GM21576 (cell line): ENCODE measurements at regions not wholly inside any gene's neighbourhood (a gene's known extent, or its start where the extent isn't known, plus 50 kb on each side); places are given as distances from the start of the nearest gene placed in this dataset.

Source experiments
- ATAC-seq: cut with Tn5 transposase; IDR thresholded peaks from one replicate; pipeline ENCODE4 v1.9.1; 2021; ENCODE audit warnings: mild to moderate bottlenecking, moderate library complexity; ENCODE audit not compliant: unreplicated experiment

DNA sequence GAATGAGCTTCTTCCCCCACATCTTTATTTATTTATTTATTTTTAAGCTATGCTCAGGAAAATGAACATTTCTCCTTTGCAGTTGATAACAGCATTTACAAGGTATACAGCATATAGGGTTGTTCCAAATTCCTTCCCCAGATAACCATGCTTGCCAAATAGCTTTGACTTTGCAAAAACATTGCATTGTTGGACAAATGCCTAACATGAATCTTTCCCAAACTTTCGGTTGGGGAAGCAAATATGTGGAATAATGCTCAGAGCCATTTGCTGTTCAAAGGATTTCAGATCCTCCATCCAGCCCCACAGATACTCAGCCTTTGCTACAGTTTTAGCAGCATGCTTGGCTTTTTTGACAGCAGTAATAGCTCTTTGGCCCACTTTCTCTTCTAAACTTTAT lies 127.2 kb upstream of the AGA start:
- no peak for ATAC-seq

DNA sequence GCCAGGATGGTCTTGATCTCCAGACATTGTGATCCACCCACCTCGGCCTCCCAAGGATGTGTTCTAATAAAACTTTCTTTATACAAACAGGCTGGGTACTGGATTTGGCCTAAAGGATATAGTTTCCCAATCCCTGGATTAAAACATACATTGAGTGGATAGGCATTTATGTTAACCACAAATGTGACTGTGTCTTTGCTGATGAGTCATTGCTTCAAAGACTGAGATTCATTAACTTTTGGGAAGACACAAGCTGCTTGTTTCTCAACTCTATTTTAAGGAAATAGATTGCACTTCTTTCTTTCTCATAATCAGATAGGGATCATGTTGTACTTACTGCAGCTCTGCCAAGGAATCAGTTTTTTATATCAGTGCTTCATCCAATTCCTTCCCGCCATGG lies 131.3 kb upstream of the AGA start:
- no peak for ATAC-seq

DNA sequence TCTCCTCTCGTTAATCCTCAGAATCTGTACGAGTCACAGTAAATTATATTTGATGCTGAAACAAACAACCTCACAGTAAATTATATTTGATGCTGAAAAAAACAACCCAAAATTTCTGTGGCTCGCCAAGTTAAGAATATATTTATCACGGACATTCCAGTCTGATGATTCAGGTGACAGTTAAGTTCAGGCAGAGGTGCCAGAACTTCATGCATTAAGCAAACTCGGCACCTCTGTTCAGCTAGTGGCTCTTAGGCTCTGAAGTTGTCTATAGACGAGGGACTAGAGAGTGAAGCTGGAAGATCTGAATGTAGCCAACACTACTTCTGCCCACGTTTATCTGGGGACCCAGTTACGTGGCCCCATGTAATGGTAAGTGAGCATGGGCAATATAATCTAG lies 132.2 kb upstream of the AGA start:
- no peak for ATAC-seq

DNA sequence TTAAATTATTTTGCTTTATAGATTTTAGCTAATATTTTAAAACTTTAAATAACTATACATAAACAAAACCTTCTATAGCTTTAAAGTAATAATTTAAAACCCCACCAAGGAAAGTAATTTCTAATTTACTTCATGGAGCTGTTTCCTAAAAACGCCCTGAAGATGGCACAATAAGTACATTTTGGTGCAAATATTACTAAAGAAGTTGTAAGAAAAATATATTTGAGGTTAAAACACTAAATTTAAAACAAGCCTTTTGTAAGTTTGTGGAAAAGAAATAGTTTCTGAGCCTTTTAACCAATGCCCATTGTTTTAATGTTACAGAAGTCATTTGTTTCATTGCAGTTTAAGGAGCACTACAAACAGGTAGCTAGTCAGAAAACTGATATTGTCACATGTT lies 137.4 kb upstream of the AGA start:
- ATAC-seq: no peak

DNA sequence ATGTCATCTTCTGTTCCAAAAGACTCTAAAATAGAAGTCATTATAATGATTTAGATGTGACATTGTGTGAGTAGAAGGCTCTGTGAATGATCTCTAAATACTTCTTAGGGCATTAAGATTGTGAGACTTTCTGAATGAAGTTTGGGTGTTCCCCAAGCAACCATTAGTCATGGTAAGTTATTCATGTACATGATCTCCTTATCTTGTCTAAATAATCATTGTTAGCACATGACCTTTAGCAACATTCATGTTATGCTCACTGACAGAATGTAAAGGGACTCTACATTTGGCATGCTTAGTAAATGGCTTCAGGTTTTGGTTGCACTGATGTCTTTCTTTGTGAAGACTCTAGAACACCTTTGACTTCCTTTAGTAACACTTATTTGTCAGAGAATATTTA lies 140.8 kb upstream of the AGA start:
- no peak for ATAC-seq

DNA sequence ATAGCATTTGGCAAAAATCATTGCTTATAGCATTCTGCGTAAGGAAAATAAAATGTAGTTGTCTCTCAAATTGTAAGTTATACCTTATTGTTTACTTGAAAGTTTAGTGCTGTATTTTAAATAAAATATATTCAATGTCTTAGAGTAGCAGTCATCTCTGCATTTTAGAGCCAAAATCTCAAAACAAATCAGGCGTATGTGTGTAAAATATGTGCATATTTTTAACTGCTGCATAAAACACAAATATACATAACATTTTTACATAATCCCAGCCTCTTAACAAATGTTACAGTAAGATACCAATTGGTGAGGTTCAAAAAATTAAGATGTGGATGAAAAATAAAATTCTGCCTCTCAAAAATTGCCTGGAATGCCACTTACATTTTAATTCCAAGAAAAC lies 145.8 kb upstream of the AGA start:
- no peak for ATAC-seq

DNA sequence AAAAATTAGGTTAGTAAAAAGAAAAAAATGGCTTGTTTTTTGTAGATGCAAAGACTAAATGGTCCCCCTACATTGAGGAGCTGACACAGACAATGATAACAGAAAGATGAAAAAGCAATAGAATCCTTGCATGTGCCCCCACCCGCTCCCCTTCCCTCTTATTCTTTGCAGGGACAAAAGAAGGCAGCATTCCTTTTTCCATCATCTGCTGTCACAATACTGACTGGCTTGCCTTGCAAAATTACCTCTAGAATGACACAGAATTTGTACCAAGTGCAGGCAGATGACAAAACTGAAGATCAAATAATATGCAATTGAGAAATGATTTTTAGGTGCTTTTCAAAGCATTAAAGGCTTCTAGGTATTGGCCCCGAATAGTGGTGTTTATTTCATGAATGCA lies 153.1 kb upstream of the AGA start:
- ATAC-seq: no peak

DNA sequence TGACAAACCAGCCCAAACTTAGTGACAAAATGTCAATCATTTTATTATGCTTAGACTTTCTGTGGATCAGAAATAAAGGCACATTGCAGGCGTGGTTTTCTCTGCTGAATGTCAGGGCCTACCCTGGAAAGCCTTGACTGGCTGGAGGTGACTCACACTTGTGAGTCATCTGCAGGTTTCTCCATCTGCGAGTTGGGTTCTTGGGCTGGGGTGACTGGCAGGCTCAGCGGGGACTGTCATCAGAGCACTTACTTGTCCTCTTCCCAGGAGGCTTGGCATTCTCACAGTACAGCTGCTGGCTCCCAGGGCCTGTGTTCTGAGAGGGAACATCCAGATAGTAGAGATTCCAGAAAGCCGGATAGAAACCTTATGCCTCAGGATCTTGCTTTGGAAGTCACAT lies 153.8 kb upstream of the AGA start:
- ATAC-seq: peak; percentile 54

DNA sequence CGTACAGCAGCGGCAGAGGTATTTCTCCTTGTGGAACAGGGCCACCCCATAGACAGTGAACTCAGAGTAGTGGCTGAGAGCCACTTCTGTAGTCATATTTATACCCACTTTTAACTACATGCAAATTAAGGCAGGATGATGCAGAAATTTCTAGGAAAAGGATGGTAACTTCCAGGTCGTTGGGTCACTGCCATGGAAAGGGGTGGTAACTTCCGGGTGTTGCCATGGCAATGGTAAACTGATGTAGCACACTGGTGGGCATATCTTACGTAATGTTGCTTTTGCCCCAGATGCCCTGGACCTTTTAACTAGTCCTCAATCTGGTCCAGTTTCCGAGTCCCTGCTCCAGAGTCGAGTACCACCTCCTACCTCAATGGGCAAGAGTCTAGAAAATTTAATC lies 154.8 kb upstream of the AGA start:
- ATAC-seq: no peak

DNA sequence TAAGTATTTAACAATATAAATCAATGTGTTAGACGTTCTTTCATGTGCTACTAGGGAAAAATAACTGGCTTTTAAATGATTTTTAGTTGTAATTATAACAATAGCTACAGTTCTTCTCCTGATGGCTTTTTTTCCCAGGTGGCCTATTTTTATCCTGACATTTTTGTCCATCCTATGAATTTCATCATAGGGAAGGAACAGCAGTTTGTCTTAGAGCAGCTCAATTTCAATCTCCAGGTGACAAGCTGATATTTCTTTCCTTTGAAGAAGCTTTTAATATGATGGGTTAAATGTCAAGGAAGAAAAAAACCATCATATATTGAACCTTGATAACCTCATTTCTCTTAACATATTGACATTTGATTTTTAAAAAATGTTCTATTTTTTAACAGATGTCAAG lies 163.0 kb upstream of the AGA start:
- no peak for ATAC-seq

DNA sequence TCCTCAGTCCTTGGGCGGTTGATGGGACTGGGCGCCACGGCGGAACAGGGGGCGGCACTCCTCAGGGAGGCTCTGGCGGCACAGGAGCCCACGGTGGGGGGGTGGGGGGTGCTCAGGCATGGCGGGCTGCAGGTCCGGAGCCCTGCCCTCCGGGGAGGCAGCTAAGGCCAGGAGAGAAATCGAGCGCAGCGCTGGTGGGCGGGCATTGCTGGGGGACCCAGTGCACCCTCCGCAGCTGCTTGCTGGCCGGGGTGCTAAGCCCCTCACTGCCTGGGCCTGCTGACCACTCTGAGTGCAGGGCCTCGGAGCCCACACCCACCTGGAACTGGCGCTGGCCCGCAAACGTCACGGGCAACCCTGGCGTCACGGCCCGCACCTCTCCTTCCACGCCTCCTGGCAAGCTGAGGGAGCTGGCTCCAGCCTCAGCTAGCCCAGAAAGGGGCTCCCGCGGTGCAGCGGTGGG lies 164.9 kb upstream of the AGA start:
- ATAC-seq: no peak

DNA sequence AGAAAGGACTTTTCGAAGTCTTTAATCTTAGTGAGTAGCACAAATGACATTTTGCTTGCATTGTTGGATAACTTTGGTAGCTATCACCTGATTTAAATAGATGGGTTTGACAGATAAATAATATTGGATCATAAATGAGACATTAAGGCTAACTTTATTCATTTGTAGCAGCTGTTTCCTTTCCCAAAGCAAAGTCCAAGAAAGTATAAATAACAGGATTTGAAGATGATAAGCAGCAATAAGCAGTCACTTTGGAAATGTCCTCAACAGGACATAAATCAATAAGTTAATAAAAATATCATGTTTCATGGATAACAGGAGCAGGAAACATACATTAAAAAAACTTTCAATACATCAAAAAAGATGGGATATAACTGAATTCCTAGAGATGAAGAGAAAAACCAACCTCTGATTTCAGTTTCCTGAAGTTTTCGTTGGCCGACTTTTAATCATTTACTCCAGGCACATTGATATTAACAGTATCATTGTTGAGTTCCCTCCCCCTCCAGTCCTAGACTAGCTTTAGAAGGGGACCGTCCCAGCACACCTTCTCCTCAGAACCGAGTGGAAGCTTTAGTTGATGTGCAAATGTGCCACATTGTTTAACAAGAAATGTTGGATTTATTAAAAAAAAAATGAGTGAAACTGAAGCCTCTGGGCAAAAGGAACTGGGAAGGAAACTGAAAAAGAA lies 169.9 kb upstream of the AGA start:
- ATAC-seq: no peak

DNA sequence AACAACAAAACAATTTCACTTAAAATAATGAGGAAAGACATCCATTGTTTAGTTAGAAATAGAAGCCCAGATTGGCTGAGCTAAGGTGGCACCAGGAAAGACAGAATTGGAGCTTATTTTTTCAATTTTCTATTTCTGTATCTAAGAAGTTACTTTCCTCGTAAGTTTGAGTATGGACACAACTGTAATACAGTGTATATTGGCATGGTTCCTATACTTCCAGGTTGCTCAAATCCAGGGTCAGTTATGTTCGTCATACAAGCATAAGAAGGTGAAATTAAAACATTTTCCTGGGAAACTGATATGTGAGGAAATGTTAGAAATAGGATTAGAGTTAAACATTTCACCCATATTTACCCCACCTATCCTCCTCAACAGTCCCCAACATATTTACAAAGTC lies 170.4 kb upstream of the AGA start:
- ATAC-seq: no peak

DNA sequence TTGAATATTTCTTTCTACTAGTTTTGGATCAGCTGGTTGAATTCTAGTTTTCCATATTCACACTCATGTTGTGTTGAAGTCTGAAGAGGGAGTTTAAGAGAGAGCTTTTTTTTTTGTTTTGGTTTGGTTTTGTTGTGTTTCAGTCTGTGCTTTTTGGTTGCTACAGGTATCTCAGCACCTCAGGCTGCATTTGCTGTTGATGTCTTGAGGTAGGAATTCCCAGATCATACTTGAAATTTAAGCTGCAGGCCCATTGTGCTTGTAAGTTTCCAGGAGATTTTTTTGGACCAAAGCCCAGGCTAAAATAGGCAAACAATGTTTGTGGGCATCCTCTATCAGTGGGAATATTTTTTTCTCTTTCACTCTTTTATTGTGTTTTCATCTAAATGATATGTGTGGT lies 190.2 kb upstream of the AGA start:
- no peak for ATAC-seq

DNA sequence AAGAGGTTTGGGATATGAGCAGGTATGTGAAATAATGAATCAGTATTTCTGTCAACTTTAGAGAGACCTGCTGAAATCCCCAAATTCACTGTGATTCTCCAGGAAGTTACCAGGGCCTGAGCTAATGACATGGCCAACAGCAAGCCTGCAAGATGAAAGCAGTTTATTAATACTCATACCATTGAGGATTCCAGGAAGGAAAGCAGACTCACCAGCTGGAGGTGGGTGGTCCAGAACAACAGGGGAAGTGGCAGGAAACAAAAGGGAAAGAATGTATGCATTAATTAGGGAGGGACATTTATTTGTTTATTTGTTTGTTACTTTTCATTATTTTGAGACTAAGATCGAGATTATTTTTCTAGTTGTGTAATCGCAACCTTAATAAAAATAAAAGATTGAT lies 196.6 kb upstream of the AGA start:
- ATAC-seq: no peak

DNA sequence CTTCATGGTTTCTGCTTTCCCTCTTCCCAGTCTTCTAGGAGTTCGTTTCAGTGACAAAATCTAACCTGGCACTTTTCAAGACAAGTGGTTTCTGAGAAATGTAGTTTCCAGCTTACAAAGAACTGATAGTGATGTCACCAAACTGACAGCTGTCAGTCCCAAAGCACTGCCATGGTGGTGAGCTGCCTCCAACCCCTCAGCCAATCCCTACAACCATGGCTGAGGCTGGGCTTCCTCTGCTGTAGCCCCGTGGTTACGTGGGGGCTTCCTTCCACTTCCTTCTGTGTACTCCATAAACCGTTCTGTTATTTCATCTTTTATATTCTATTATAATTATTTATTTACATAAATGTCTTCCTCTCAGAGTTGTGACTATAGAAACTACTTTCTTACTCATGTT lies 198.6 kb upstream of the AGA start:
- no peak for ATAC-seq

DNA sequence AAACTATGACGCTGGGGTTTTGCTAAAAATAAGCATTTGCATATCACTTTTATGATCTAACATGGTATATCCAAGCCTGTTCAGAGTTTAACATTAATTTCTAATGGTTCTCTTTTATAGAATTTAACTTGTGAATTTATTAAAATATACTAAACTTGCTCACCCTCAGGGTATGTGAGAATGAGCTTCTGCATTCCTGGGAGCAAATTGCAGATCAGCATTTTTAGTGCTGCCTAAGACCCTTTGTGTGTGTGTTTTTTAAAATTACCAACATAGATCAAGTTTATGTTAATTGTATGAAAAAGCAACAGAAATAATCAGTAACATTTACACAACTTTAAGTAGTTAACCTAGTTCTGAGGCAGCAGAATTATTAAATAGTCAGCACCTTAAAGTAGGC lies 218.0 kb upstream of the AGA start:
- no peak for ATAC-seq

DNA sequence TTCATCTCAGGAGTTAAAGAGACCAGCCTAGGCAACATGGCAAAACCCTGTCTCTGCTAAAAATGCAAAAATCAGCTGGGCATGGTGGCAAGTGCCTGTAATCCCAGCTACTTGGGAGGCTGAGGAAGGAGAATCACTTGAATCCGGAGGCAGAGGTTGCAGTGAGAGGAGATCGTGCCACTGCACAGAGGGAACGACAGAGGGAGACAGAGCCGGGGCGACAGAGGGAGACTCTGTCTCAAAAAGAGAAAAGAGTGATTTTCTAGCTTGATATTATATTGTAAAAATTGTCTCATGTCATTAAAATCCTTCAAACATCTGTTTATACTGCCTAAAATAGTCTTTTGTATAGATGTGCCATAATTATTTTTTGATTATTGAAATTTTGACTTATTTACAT lies 225.4 kb upstream of the AGA start:
- ATAC-seq: no peak

DNA sequence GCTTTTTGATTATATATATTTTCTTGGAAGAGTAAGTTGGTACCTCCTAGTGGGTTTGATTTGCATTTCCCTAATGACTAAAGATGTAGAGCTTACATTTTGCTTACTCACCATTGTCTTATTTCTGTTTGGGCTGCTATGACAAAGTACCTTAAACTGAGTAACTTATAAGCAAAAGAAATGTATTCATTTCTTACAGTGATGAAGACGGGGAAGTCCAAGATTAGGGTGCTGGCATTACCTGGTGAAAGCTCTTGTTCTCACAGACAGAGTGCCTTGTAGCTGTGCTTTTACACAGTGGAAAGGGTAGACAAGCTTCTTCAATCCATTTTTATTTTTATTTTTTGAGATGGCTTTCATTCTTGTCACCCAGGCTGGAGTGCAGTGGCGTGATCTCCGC lies 229.2 kb upstream of the AGA start:
- no peak for ATAC-seq

DNA sequence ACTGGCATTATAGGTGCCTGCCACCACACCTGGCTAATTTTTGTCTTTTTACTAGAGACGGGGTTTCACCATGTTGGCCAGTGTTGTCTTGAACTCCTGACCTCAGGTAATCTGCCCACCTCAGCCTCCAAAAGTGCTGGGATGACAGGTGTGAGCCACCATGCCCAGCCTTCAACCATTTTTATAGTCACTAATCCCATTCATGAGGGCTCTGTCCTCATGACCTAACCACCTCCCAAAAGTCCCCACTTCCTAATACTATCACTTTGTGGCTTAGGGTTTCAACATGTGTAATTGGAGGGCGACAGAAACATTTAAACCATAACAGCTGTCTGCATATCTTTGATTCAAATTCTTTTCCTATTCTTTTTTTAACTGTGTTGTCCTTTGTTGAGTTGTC lies 229.6 kb upstream of the AGA start:
- no peak for ATAC-seq

DNA sequence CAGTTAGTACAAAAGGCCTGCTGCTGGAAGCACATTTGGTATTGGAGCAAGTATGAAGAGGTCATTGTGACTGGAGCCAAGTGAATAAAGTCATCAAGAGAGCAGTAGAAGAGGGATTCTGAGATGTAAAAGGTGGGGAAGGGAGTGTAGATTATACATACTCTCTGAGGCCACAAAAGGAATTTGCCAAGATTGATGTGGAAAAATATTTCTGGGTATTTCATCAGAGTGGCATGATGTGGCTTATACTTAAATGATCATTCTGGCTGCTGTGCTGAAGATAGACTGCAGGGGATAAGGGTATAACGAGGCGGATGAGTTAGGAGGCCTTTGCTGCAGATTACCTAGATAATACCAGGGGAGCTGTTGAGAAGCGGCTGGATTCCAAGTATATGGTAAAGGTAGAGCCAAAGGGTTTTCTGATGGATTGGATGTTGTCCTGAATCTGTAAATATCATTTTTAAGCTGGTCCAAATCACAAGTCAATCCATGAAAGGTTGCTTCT lies 231.8 kb upstream of the AGA start:
- no peak for ATAC-seq

DNA sequence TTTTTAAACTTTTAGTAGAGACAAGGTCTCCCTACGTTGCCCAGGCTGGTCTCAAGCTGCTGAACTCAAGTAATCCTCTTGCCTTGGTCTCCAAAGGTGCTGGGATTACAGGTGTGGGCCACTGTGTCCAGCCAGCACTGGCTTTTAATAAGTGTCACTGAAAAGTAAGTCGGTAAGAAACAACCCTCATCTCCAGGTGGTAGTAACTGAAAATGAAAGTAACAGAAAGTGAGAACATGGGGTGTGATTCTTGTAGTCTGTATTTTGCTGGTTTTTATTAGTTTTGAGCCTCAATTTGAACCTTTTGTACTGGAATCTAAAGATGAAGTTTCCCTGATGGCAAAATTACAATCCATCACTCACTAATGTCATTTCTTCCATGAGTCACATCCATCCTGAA lies 238.1 kb upstream of the AGA start:
- ATAC-seq: peak; percentile 69

DNA sequence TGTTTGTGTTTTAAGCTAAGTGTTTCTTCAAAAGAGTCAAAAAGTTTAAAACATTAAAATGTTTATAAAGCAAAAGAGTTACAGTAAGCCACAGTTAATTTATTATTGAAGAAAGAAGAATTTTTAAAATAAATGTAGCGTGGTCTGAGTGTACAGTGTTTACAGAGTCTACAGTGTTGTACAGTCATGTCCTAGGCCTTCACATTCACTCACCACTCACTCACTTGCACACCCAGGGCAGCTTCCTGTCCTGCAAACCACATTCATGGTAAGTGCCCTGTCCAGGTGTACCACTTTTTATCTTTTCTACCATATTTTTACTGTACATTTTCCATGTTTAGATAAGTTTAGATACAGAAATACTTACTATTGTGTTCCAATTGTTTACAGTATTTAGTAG lies 239.7 kb upstream of the AGA start:
- ATAC-seq: no peak
